AG04449 (cell line): ENCODE measurements at regions not wholly inside any gene's neighbourhood (a gene's known extent, or its start where the extent isn't known, plus 50 kb on each side); places are given as distances from the start of the nearest gene placed in this dataset.

ENCODE experiments used
- CTCF ChIA-PET: fragments of 350-600 bp; formaldehyde crosslinking; extraction: SDS; loops from one replicate; lab custom pipeline; 2021; ENCODE audit warnings: antibody characterized with exemption; lab: Yijun Ruan, JAX
- POLR2A ChIA-PET: fragments of 400-600, 350-600 bp; formaldehyde crosslinking; extraction: SDS; loops from one replicate; lab custom pipeline; 2020; ENCODE audit warnings: antibody characterized with exemption, inconsistent platforms; lab: Yijun Ruan, JAX
- DNase-seq: peaks from one replicate; pipeline ENCODE4 v3.0.0-alpha.2; 2010; ENCODE audit warnings: low read depth, low spot score
- H3K4me3 ChIP-seq: 2 replicates; pipeline ENCODE4 v1.5.1; 2011; ENCODE audit warnings: low read depth, mild to moderate bottlenecking, control low read depth, low read length
- TF ChIP-seq, protein P1 (sequence below): IDR thresholded peaks from one replicate; pipeline ENCODE4 v1.5.1; 2011; ENCODE audit warnings: mild to moderate bottlenecking, moderate library complexity, low read length, control low read depth, inconsistent platforms; ENCODE audit not compliant: insufficient read depth; ENCODE audit errors: missing control alignments

GRCh38 chr12:89992668-89993451 is 284.2 kb upstream of the ATP2B1 start:
- POLR2A ChIA-PET, result no interaction called here
- CTCF ChIA-PET, result no interaction called here
- no peak overlapping the region for H3K4me3 ChIP-seq
- TF ChIP-seq, protein P1, sequence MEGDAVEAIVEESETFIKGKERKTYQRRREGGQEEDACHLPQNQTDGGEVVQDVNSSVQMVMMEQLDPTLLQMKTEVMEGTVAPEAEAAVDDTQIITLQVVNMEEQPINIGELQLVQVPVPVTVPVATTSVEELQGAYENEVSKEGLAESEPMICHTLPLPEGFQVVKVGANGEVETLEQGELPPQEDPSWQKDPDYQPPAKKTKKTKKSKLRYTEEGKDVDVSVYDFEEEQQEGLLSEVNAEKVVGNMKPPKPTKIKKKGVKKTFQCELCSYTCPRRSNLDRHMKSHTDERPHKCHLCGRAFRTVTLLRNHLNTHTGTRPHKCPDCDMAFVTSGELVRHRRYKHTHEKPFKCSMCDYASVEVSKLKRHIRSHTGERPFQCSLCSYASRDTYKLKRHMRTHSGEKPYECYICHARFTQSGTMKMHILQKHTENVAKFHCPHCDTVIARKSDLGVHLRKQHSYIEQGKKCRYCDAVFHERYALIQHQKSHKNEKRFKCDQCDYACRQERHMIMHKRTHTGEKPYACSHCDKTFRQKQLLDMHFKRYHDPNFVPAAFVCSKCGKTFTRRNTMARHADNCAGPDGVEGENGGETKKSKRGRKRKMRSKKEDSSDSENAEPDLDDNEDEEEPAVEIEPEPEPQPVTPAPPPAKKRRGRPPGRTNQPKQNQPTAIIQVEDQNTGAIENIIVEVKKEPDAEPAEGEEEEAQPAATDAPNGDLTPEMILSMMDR, result no peak
- DNase-seq, result no peak

- POLR2A ChIA-PET, result no interaction called here
- TF ChIP-seq, protein P1, result no peak
- CTCF ChIA-PET, result no interaction called here
- DNase-seq, result no peak
- H3K4me3 ChIP-seq, result no peak overlapping the region
Observed at GRCh38 chr12:89991807-89992590, 283.4 kb upstream of the ATP2B1 start.

- POLR2A ChIA-PET, result no interaction called here
- TF ChIP-seq, protein P1, result no peak
- H3K4me3 ChIP-seq, result no peak overlapping the region
- no peak for DNase-seq
- CTCF ChIA-PET, result no interaction called here
Observed at GRCh38 chr12:89988188-89988915, 279.7 kb upstream of the ATP2B1 start.

DNA sequence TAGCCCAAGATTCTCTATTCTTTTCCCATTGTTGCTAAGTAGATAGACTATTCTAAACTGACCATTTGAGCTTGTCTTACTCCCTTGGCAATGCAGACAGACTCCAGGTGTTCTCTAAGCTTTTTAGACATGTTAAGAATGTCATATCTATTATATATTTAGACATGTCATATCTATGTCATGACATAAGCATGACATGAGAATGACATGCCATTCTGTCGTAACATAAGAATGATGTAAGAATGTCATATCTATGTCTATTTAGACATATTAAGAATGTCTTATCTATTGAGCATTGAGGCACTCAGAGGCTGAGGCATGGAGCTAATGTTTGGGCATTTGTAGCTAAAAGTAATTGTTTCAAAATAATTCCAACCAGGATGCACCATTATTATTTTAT is 277.3 kb upstream of the ATP2B1 start:
- H3K4me3 ChIP-seq, result no peak overlapping the region
- CTCF ChIA-PET, result interaction anchor here (1.0 kb wide), 2 partner anchors 9 to 22 kb away, joined by 3 read pairs; no protein-coding TSS in a partner anchor
- no peak for DNase-seq
- TF ChIP-seq, protein P1, result no peak
- POLR2A ChIA-PET, result no interaction called here

DNA sequence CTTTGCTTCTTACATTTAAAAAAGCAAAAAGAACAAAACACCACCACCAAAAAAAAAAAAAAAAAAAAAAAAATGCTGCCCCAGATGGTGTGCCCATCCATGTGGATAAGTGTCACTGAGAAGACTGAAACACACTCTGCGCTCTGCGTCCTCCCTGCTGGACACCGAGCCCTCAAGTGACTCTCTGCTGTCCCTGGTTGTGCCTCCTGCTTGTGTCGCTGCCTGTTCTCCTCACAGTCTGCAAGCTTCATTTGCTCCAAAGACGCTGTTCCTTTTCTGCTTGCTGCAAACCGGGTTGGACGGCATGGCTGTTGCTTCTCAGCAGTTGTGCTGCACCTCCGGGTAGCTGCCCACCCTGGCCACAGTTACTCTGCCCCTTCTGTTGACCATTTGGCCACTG is 276.2 kb upstream of the ATP2B1 start:
- ChIA-PET CTCF (no interaction called here), POLR2A (no interaction called here)
- no peak for DNase-seq
- H3K4me3 ChIP-seq, result no peak overlapping the region
- TF ChIP-seq, protein P1, result no peak
